H9 (cell line): ENCODE measurements at regions not wholly inside any gene's neighbourhood (a gene's known extent, or its start where the extent isn't known, plus 50 kb on each side); places are given as distances from the start of the nearest gene placed in this dataset.

Experiments used
- DNase-seq: peaks from one replicate; pipeline ENCODE4 v3.0.0-alpha.2; 2017
- H2AFZ ChIP-seq: one replicate; pipeline ENCODE4 v1.6.1; 2013; ENCODE audit warnings: mild to moderate bottlenecking, low read length, control low read depth, moderate library complexity
- H2AK5ac ChIP-seq: 2 replicates; pipeline ENCODE4 v1.6.1; 2013; ENCODE audit warnings: low read length, control low read depth, mixed read lengths; ENCODE audit not compliant: insufficient read length
- H2BK120ac ChIP-seq: one replicate; pipeline ENCODE4 v1.6.1; 2013; ENCODE audit warnings: low read depth, mild to moderate bottlenecking, low read length, control low read depth, inconsistent platforms; ENCODE audit not compliant: poor library complexity, severe bottlenecking
- H2BK12ac ChIP-seq: 2 replicates; pipeline ENCODE4 v1.6.1; 2013; ENCODE audit warnings: low read length, control low read depth, mixed read lengths, low read depth; ENCODE audit not compliant: insufficient read length
- H2BK15ac ChIP-seq: 2 replicates; pipeline ENCODE4 v1.6.1; 2013; ENCODE audit warnings: low read depth, low read length, control low read depth
- H2BK20ac ChIP-seq: one replicate; pipeline ENCODE4 v1.6.1; 2013; ENCODE audit warnings: low read depth, mild to moderate bottlenecking, low read length, control low read depth, inconsistent platforms; ENCODE audit not compliant: poor library complexity, severe bottlenecking
- H2BK5ac ChIP-seq: 2 replicates; pipeline ENCODE4 v1.6.1; 2013; ENCODE audit warnings: low read length, control low read depth, mixed read lengths; ENCODE audit not compliant: insufficient read length
- H3K14ac ChIP-seq: 2 replicates; pipeline ENCODE4 v1.6.1; 2013; ENCODE audit warnings: low read length, control low read depth; ENCODE audit not compliant: insufficient read depth
- H3K18ac ChIP-seq: 2 replicates; pipeline ENCODE4 v1.6.1; 2013; ENCODE audit warnings: low read depth, mild to moderate bottlenecking, mixed read lengths, low read length, control low read depth; ENCODE audit not compliant: insufficient read length
- H3K23ac ChIP-seq: 2 replicates; pipeline ENCODE4 v1.6.1; 2013; ENCODE audit warnings: low read length, control low read depth, mixed read lengths, low read depth; ENCODE audit not compliant: insufficient read length
- H3K23me2 ChIP-seq: 2 replicates; pipeline ENCODE4 v1.6.1; 2013; ENCODE audit warnings: low read depth, mild to moderate bottlenecking, mixed read lengths, low read length, control low read depth; ENCODE audit not compliant: insufficient read length, poor library complexity, severe bottlenecking
- H3K27ac ChIP-seq: 2 replicates; pipeline ENCODE4 v1.5.1; 2013; ENCODE audit warnings: low read length, control low read depth, mixed read lengths, low read depth; ENCODE audit not compliant: insufficient read length
- H3K27me3 ChIP-seq: 2 replicates; pipeline ENCODE4 v1.6.1; 2013; ENCODE audit warnings: low read length, control low read depth, inconsistent platforms; ENCODE audit not compliant: insufficient read depth
- H3K4ac ChIP-seq: 2 replicates; pipeline ENCODE4 v1.6.1; 2013; ENCODE audit warnings: low read depth, mild to moderate bottlenecking, control low read depth, inconsistent platforms, low read length, moderate library complexity
- H3K4me1 ChIP-seq: 2 replicates; pipeline ENCODE4 v1.6.1; 2013; ENCODE audit warnings: low read length, control low read depth, inconsistent platforms; ENCODE audit not compliant: insufficient read depth
- H3K4me2 ChIP-seq: 2 replicates; pipeline ENCODE4 v1.6.1; 2013; ENCODE audit warnings: low read length, control low read depth, mixed read lengths; ENCODE audit not compliant: insufficient read length, insufficient read depth
- H3K56ac ChIP-seq: 2 replicates; pipeline ENCODE4 v1.6.1; 2013; ENCODE audit warnings: low read depth, mild to moderate bottlenecking, mixed read lengths, low read length, control low read depth; ENCODE audit not compliant: insufficient read length
- H3K79me1 ChIP-seq: 2 replicates; pipeline ENCODE4 v1.6.1; 2013; ENCODE audit warnings: low read depth, mild to moderate bottlenecking, moderate library complexity, low read length, control low read depth, inconsistent platforms; ENCODE audit not compliant: insufficient read depth, poor library complexity, severe bottlenecking
- H3K79me2 ChIP-seq: 2 replicates; pipeline ENCODE4 v1.6.1; 2013; ENCODE audit warnings: low read length, control low read depth, inconsistent platforms; ENCODE audit not compliant: insufficient read depth
- H3K9ac ChIP-seq: 2 replicates; pipeline ENCODE4 v1.6.1; 2013; ENCODE audit warnings: low read length, control low read depth, mixed read lengths; ENCODE audit not compliant: insufficient read length; ENCODE audit errors: extremely low read depth
- H3K9me3 ChIP-seq: one replicate; pipeline ENCODE4 v1.6.1; 2013; ENCODE audit warnings: low read depth, low read length, inconsistent platforms; ENCODE audit not compliant: control insufficient read depth
- H3T11ph ChIP-seq: one replicate; pipeline ENCODE4 v1.6.1; 2013; ENCODE audit warnings: mild to moderate bottlenecking, low read length, control low read depth, inconsistent platforms
- H4K20me1 ChIP-seq: one replicate; pipeline ENCODE4 v1.6.1; 2013; ENCODE audit not compliant: control insufficient read depth, insufficient read length, insufficient read depth
- H4K5ac ChIP-seq: 2 replicates; pipeline ENCODE4 v1.6.1; 2013; ENCODE audit warnings: low read depth, mild to moderate bottlenecking, mixed read lengths, low read length, control low read depth; ENCODE audit not compliant: insufficient read length
- H4K8ac ChIP-seq: replicated peaks from 2 replicates; pipeline ENCODE4 v1.6.1; 2013; ENCODE audit warnings: low read length, control low read depth, mixed read lengths, low read depth; ENCODE audit not compliant: insufficient read length
- H4K91ac ChIP-seq: 2 replicates; pipeline ENCODE4 v1.6.1; 2013; ENCODE audit warnings: low read depth, mild to moderate bottlenecking, moderate library complexity, mixed read lengths, low read length, control low read depth; ENCODE audit not compliant: insufficient read length
- H3K27ac Mint-ChIP-seq, 3 experiments: 2 replicates in 2 of 3; 3 replicates in 1 of 3; pipeline ENCODE4 v1.8.0; 2020 to 2021; ENCODE audit warnings: mixed read lengths in 3 of 3, mild to moderate bottlenecking in 1 of 3, moderate library complexity in 1 of 3
- H3K27me3 Mint-ChIP-seq: 2 replicates; pipeline ENCODE4 v1.8.0; 2021; ENCODE audit warnings: low read depth, mild to moderate bottlenecking, moderate library complexity, mixed read lengths
- H3K36me3 Mint-ChIP-seq, 3 experiments: 2 replicates in 2 of 3; 3 replicates in 1 of 3; pipeline ENCODE4 v1.8.0; 2020 to 2021; ENCODE audit warnings: low read depth in 3 of 3, mixed read lengths in 3 of 3; ENCODE audit not compliant: insufficient read depth in 1 of 3
- H3K4me1 Mint-ChIP-seq, 2 experiments: 2 replicates each; pipeline ENCODE4 v1.8.0; 2020; ENCODE audit warnings: mixed read lengths in 2 of 2
- H3K4me3 Mint-ChIP-seq, 2 experiments: 2 replicates in 1 of 2; 3 replicates in 1 of 2; pipeline ENCODE4 v1.8.0; 2020 to 2021; ENCODE audit warnings: mild to moderate bottlenecking in 2 of 2, mixed read lengths in 2 of 2, moderate library complexity in 1 of 2
- H3K9me3 Mint-ChIP-seq, 2 experiments: 2 replicates in 1 of 2; 3 replicates in 1 of 2; pipeline ENCODE4 v1.8.0; 2020; ENCODE audit warnings: mild to moderate bottlenecking in 2 of 2, mixed read lengths in 2 of 2, moderate library complexity in 1 of 2
- CTCF ChIP-seq: fragments of 200-600 bp; sonication (generic); conservative IDR thresholded peaks from 3 replicates; pipeline ENCODE4 v1.8.0; 2021; ENCODE audit warnings: antibody characterized with exemption, mild to moderate bottlenecking
- WGBS: extraction: QIAGEN DNeasy Blood & Tissue Kit; methylation state at CpG from one replicate; pipeline ENCODE4 v1.1.7; 2013; ENCODE audit warnings: missing lambda C conversion rate, low lambda C conversion rate, mixed read lengths; ENCODE audit not compliant: insufficient read length; ENCODE audit errors: extremely low coverage; 5-methylcytosine and 5-hydroxymethylcytosine counted together

DNA sequence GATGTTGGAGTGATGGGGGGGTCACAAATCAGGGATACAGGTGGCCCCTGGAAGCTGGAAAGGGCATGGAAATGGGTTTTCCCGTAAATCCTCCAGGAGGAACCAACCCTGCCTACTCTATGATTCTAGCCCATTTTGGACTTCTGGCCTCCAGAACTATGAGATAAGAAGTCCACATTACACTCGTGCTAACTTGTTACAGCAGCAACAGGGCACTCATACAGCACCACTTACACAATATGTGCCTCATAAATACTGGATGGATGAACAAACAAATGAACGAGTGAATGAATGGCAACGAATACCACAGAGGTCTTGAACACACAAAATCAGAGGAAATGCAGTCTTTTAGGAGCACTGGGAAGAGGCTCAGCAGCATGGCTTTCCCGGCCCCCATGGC is 531.3 kb downstream of the NPHP4 start:
- Histone ChIP-seq H3K14ac (no peak overlapping the region), H2BK12ac (no peak overlapping the region), H3K79me2 (no peaks in the 10 kb centered on the region), H4K91ac (no peak overlapping the region), H3K9me3 (no peaks in the 10 kb centered on the region), H4K20me1 (no peaks in the 10 kb centered on the region), H2BK5ac (no peak overlapping the region), H3K18ac (no peak overlapping the region), H3K4ac (no peak overlapping the region), H4K8ac (no peak overlapping the region), H3K23ac (no peak overlapping the region), H3K27me3 (no peaks in the 10 kb centered on the region), H3K79me1 (no peaks in the 10 kb centered on the region), H2BK15ac (no peak overlapping the region), H2AFZ (no peak overlapping the region), H4K5ac (no peak overlapping the region), H3T11ph (no peak overlapping the region), H3K9ac (no peak overlapping the region), H2BK120ac (no peak overlapping the region), H3K23me2 (no peaks in the 10 kb centered on the region), H3K4me1 (no peaks in the 10 kb centered on the region), H3K27ac (no peak overlapping the region), H3K56ac (no peak overlapping the region), H2AK5ac (no peak overlapping the region), H2BK20ac (no peak overlapping the region), H3K4me2 (no peak overlapping the region)
- no peak for DNase-seq
- no peak for TF ChIP-seq CTCF
- Mint-ChIP-seq H3K36me3 (no peaks in the 10 kb centered on the region), H3K4me1 (peaks cover 8 to 9% of the 10 kb centered on the region in 2 experiments), H3K4me3 (no peak overlapping the region), H3K27me3 (peaks cover 11% of the 10 kb centered on the region), H3K27ac (no peak overlapping the region), H3K9me3 (peaks cover 9 to 14% of the 10 kb centered on the region in 2 experiments; a peak in 2 of 5 replicates)
- no CpG with 5 or more reads among the region's 5 CpGs for WGBS
